ENCODE measurements at regions not wholly inside any gene's neighbourhood (a gene's known extent, or its start where the extent isn't known, plus 50 kb on each side); places are given as distances from the start of the nearest gene placed in this dataset.
"Not testable (repeated sequence)": the region's sequence is repeated elsewhere in the genome, so short reads cannot be mapped to it uniquely, and the experiment has no call there.

- no peaks in the 10 kb centered on the region for H4K20me1 ChIP-seq (ENCODE audit: insufficient read depth, low read length)
- no peak overlapping the region for H3K27ac ChIP-seq (ENCODE audit: low read depth, low read length)
- no peaks in the 10 kb centered on the region for H3K9me3 ChIP-seq (ENCODE audit: low read depth, low read length)
- no peak for DNase-seq (ENCODE audit: insufficient read length, low spot score, missing footprints)
- no peak for TF ChIP-seq CTCF (IDR thresholded peaks at IDR 0.05; ENCODE audit: extremely low read depth, low read depth, low read length)
- H3K79me2 ChIP-seq (ENCODE audit: insufficient read depth, low read length), result no peaks in the 10 kb centered on the region
- H3K36me3 ChIP-seq (ENCODE audit: insufficient read depth, low read length), result no peaks in the 10 kb centered on the region
- no peak overlapping the region for H2AFZ ChIP-seq (ENCODE audit: low read length)
- no peaks in the 10 kb centered on the region for H3K27me3 ChIP-seq (ENCODE audit: insufficient read depth, low read length)
- H3K4me3 ChIP-seq (ENCODE audit: insufficient read depth, low read length), result no peak overlapping the region
- H3K4me1 ChIP-seq (ENCODE audit: insufficient read depth, low read length), result no peaks in the 10 kb centered on the region
- H3K4me2 ChIP-seq (ENCODE audit: insufficient read depth, low read length), result no peak overlapping the region
Measured at GRCh38 chr14:22243971-22244581, 344.9 kb downstream of the DAD1 start.

- not testable (repeated sequence) for H3K4me1 ChIP-seq (ENCODE audit: insufficient read depth, low read length); DNase-seq (ENCODE audit: insufficient read length, low spot score, missing footprints); H3K4me3 ChIP-seq (ENCODE audit: insufficient read depth, low read length); H2AFZ ChIP-seq (ENCODE audit: low read length); H3K27me3 ChIP-seq (ENCODE audit: insufficient read depth, low read length); H3K27ac ChIP-seq (ENCODE audit: low read depth, low read length); H3K36me3 ChIP-seq (ENCODE audit: insufficient read depth, low read length); H3K9me3 ChIP-seq (ENCODE audit: low read depth, low read length); H3K79me2 ChIP-seq (ENCODE audit: insufficient read depth, low read length); H3K4me2 ChIP-seq (ENCODE audit: insufficient read depth, low read length); H4K20me1 ChIP-seq (ENCODE audit: insufficient read depth, low read length)
Measured at GRCh38 chr14:22238320-22238719, 350.7 kb downstream of the DAD1 start.

- no peak for TF ChIP-seq CTCF (IDR thresholded peaks at IDR 0.05; ENCODE audit: extremely low read depth, low read depth, low read length)
- Histone ChIP-seq H3K27me3 (ENCODE audit: insufficient read depth, low read length) (no peaks in the 10 kb centered on the region), H3K4me1 (ENCODE audit: insufficient read depth, low read length) (no peaks in the 10 kb centered on the region), H3K36me3 (ENCODE audit: insufficient read depth, low read length) (no peaks in the 10 kb centered on the region), H3K27ac (ENCODE audit: low read depth, low read length) (no peak overlapping the region), H4K20me1 (ENCODE audit: insufficient read depth, low read length) (no peaks in the 10 kb centered on the region), H3K9me3 (ENCODE audit: low read depth, low read length) (no peaks in the 10 kb centered on the region), H3K4me2 (ENCODE audit: insufficient read depth, low read length) (no peak overlapping the region), H3K79me2 (ENCODE audit: insufficient read depth, low read length) (no peaks in the 10 kb centered on the region), H3K4me3 (ENCODE audit: insufficient read depth, low read length) (no peak overlapping the region), H2AFZ (ENCODE audit: low read length) (no peak overlapping the region)
- no peak for DNase-seq (ENCODE audit: insufficient read length, low spot score, missing footprints)
Measured at GRCh38 chr14:22233377-22233776, 355.6 kb downstream of the DAD1 start.

GRCh38 chr14:22232933-22233332, 356.1 kb downstream of the DAD1 start:
- no peak overlapping the region for H3K4me3 ChIP-seq (ENCODE audit: insufficient read depth, low read length)
- no peaks in the 10 kb centered on the region for H3K79me2 ChIP-seq (ENCODE audit: insufficient read depth, low read length)
- DNase-seq (ENCODE audit: insufficient read length, low spot score, missing footprints), result no peak
- H3K27ac ChIP-seq (ENCODE audit: low read depth, low read length), result no peak overlapping the region
- no peaks in the 10 kb centered on the region for H3K36me3 ChIP-seq (ENCODE audit: insufficient read depth, low read length)
- H3K4me1 ChIP-seq (ENCODE audit: insufficient read depth, low read length), result no peaks in the 10 kb centered on the region
- H4K20me1 ChIP-seq (ENCODE audit: insufficient read depth, low read length), result no peaks in the 10 kb centered on the region
- no peak overlapping the region for H3K4me2 ChIP-seq (ENCODE audit: insufficient read depth, low read length)
- TF ChIP-seq CTCF (IDR thresholded peaks at IDR 0.05; ENCODE audit: extremely low read depth, low read depth, low read length), result no peak
- no peaks in the 10 kb centered on the region for H3K9me3 ChIP-seq (ENCODE audit: low read depth, low read length)
- H2AFZ ChIP-seq (ENCODE audit: low read length), result no peak overlapping the region
- no peaks in the 10 kb centered on the region for H3K27me3 ChIP-seq (ENCODE audit: insufficient read depth, low read length)

Measured in osteoblast (primary cell).